Calu3 (cell line): ENCODE measurements at regions not wholly inside any gene's neighbourhood (a gene's known extent, or its start where the extent isn't known, plus 50 kb on each side); places are given as distances from the start of the nearest gene placed in this dataset.

ENCODE experiments used
- BruUV-seq: library from RNA; stranded (reverse); fragments of 400-500 nt; replicated peaks from 2 replicates; lab custom pipeline; 2021; lab: Mats Ljungman, UMichigan
- CTCF ChIA-PET: fragments of 300-600 bp; sonication (Branson Sonifier 250); formaldehyde crosslinking; loops from one replicate; lab custom pipeline; 2022; ENCODE audit warnings: antibody characterized with exemption; lab: Charles Lee
- DNase-seq: peaks from one replicate; pipeline ENCODE4 v3.0.0; 2022
- H3K27ac Mint-ChIP-seq: one replicate; pipeline ENCODE4 v1.8.0; 2022; ENCODE audit warnings: mixed read lengths; ENCODE audit not compliant: unreplicated experiment
- H3K27me3 Mint-ChIP-seq: one replicate; pipeline ENCODE4 v1.8.0; 2022; ENCODE audit warnings: mixed read lengths; ENCODE audit not compliant: unreplicated experiment
- H3K36me3 Mint-ChIP-seq: one replicate; pipeline ENCODE4 v1.8.0; 2022; ENCODE audit warnings: mild to moderate bottlenecking, moderate library complexity, mixed read lengths; ENCODE audit not compliant: insufficient read depth, unreplicated experiment
- H3K4me1 Mint-ChIP-seq: one replicate; pipeline ENCODE4 v1.8.0; 2022; ENCODE audit warnings: mild to moderate bottlenecking, low read depth, mixed read lengths; ENCODE audit not compliant: unreplicated experiment
- H3K4me3 Mint-ChIP-seq: one replicate; pipeline ENCODE4 v1.8.0; 2022; ENCODE audit warnings: mild to moderate bottlenecking, low read depth, moderate library complexity, mixed read lengths; ENCODE audit not compliant: unreplicated experiment
- H3K9me3 Mint-ChIP-seq: one replicate; pipeline ENCODE4 v1.8.0; 2022; ENCODE audit warnings: low read depth, mixed read lengths; ENCODE audit not compliant: unreplicated experiment
- intact Hi-C: fragments of 100-400 bp; cut with micrococcal nuclease; formaldehyde crosslinking; loops from one replicate; pipeline ENCODE4 v1.10.0; 2022; ENCODE audit not compliant: unreplicated experiment
- TF ChIP-seq, protein P1 (sequence below): fragments of 200-600 bp; IDR thresholded peaks from one replicate; pipeline ENCODE4 v1.8.0; 2022; ENCODE audit warnings: antibody characterized with exemption; ENCODE audit not compliant: unreplicated experiment

DNA sequence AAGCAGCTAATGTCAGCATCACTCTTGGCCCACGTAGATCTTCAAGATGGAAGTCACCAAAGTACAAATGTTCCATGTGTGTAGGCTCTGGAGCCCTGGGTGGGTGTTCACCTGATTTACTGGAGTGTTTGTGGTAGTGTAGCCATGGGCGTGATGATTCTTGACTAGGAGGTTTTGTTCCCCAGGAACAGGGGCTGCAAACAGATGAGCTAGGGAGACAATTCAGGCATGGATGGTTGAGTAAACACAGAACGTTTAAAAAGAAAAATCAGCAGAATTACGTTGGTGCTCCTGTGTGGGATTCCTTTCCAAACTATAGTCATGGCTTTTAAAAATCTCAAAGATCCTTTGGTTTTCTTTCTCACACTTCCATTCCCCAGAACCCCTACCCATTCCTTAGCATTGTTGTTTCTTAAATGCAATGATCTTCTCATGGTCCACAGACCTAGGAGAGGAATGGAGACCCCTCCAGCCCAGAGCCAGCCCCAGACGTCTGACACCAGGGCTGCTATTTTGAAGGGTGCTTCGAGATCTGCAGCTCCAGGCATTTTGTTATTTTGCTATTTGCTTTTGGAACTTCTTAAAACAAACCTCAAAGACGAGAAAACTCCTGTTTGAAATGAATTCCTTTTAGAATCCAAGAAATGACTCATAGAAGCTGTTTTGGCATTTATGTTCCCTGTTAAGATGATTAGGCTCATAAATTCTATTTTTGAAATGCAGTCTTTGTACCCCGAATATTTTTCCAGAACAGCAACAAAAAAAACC lies 115.1 kb downstream of the ETS2 start:
- no peak overlapping the region for H3K27ac Mint-ChIP-seq
- BruUV-seq: no TSS peak
- H3K4me3 Mint-ChIP-seq: no peak overlapping the region
- peaks cover 47% of the 10 kb centered on the region for H3K4me1 Mint-ChIP-seq
- intact Hi-C loops: no loop called here
- no peaks in the 10 kb centered on the region for H3K36me3 Mint-ChIP-seq
- TF ChIP-seq, protein P1, sequence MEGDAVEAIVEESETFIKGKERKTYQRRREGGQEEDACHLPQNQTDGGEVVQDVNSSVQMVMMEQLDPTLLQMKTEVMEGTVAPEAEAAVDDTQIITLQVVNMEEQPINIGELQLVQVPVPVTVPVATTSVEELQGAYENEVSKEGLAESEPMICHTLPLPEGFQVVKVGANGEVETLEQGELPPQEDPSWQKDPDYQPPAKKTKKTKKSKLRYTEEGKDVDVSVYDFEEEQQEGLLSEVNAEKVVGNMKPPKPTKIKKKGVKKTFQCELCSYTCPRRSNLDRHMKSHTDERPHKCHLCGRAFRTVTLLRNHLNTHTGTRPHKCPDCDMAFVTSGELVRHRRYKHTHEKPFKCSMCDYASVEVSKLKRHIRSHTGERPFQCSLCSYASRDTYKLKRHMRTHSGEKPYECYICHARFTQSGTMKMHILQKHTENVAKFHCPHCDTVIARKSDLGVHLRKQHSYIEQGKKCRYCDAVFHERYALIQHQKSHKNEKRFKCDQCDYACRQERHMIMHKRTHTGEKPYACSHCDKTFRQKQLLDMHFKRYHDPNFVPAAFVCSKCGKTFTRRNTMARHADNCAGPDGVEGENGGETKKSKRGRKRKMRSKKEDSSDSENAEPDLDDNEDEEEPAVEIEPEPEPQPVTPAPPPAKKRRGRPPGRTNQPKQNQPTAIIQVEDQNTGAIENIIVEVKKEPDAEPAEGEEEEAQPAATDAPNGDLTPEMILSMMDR: no peak
- CTCF ChIA-PET: no interaction called here
- no peaks in the 10 kb centered on the region for H3K27me3 Mint-ChIP-seq
- no peaks in the 10 kb centered on the region for H3K9me3 Mint-ChIP-seq
- no peak for DNase-seq

DNA sequence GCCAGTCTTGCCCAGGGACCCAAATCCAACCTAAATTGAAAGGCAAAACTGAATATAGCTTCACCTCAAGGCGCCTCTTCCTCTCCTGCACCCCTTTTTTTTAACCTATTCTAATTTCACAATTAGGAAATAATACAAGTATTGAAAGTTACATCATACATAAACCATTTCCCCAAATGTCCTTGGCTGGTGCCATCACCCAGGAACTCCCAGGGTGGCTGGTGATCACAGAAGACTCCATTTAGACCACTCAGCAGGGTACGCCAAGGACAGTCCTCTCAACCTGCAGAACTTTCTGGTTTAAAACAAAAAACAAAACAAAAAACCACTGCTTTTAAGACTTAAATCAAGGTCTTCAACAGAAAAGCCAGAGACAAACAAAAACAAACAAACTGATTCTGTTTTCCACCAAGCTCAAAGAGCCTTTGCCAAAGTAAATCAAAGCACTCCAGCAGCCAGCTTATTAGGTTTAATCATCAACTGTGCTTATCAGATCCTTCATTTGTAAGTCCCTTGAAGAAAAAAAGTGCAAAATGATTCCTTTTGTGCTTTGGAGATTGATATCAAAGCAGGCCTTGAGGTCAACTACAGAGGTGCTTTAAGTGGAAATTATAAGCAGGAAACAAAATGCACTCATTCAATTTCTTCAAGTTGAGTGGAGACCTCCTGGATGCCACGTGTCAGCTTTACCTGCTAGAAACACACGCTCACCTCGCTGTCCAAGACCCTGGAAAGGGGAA lies 113.0 kb downstream of the ETS2 start:
- peaks cover 47% of the 10 kb centered on the region for H3K4me1 Mint-ChIP-seq
- no peak for DNase-seq
- no peak overlapping the region for H3K4me3 Mint-ChIP-seq
- BruUV-seq: no TSS peak
- intact Hi-C loops: loop anchor here (5.0 to 10.0 kb wide), 3 partner anchors 39 to 206 kb away; no protein-coding TSS in a partner anchor
- H3K27me3 Mint-ChIP-seq: no peaks in the 10 kb centered on the region
- peak overlapping the region; percentile 21 for H3K27ac Mint-ChIP-seq
- CTCF ChIA-PET: no interaction called here
- no peaks in the 10 kb centered on the region for H3K9me3 Mint-ChIP-seq
- no peaks in the 10 kb centered on the region for H3K36me3 Mint-ChIP-seq
- TF ChIP-seq, protein P1: no peak

DNA sequence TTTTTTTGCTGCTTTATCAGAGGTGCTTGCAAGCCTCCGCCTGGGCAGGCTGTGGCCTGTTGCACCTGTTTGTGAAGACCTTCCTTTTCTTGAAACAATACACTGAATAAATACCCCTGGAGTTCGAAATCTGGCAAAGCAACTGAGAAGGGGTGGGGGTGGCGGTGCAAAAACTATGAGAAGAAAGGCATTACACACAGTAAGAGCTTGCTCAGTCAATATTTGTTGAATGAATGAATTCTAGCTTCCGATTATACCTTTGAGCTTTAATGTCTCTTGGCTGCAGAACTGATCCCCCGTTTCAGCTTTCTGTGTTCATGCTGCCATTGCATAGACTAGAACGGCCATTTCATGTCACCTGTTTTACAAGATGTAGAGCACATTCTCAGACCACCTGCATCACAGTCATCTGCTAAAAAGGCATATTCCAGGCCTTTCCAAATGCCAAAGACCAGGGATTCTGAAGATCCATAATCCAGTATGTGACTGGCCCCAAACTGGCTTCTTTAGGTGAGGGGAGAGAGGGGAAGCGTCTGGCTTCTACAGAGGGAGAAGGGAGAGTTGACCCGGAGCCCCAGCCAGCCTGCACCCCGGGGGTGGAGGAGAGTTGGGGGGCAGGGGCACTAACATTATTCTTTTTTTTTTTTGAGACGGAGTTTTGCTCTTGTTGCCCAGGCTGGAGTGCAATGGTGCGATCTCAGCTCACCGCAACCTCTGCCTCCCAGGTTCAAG lies 111.5 kb downstream of the ETS2 start:
- intact Hi-C loops: loop anchor here (5.0 to 10.0 kb wide), 3 partner anchors 40 to 208 kb away; no protein-coding TSS in a partner anchor
- Mint-ChIP-seq H3K4me3 (no peak overlapping the region), H3K27me3 (no peaks in the 10 kb centered on the region), H3K9me3 (no peaks in the 10 kb centered on the region), H3K27ac (no peak overlapping the region), H3K36me3 (no peaks in the 10 kb centered on the region), H3K4me1 (peaks cover 48% of the 10 kb centered on the region)
- CTCF ChIA-PET: interaction anchor here (0.9 kb wide), 1 partner anchor 42 kb away, joined by 3 read pairs; no protein-coding TSS in a partner anchor
- TF ChIP-seq, protein P1: no peak
- no TSS peak for BruUV-seq
- no peak for DNase-seq

DNA sequence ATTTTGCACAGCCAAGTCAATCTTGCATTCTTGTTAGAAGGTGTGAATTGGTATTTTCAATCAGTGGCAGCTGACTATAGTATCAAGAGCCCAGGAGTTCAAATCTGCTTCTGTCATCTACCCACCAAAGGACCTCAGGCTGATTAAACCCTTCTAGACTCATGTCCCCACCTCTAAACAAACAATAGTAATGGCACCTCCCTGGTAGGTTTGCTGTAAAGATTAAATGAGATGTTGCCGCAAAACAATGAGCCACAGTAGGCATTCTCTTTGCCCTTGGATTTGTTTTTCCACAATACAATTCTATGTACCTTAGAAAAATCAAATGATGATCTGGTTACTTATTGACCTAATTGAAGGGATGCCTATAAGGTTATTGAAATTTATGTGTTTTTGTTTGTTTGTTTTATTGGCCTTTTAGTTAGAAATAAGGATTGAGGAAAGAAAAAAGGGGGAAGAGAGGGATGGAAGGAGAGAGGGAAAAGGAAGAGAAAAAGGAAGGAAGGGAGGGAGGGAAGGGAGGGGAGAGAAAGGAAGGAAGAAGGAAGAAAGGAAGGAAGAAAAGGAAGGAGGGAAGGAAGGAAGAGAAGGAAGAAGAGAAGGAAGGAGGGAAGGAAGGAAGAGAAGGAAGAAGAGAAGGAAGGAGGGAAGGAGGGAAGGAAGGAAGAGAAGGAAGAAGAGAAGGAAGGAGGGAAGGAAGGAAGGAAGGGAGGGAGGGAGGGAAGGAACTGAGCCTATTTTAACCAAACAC lies 110.7 kb downstream of the ETS2 start:
- no peak for DNase-seq
- Mint-ChIP-seq H3K27ac (no peak overlapping the region), H3K36me3 (peaks cover 4% of the 10 kb centered on the region), H3K27me3 (no peaks in the 10 kb centered on the region), H3K4me1 (peaks cover 56% of the 10 kb centered on the region), H3K9me3 (no peaks in the 10 kb centered on the region), H3K4me3 (no peak overlapping the region)
- CTCF ChIA-PET: no interaction called here
- intact Hi-C loops: loop anchor here (5.0 to 10.0 kb wide), 3 partner anchors 41 to 208 kb away; no protein-coding TSS in a partner anchor
- TF ChIP-seq, protein P1: no peak
- BruUV-seq: no TSS peak
